Kidney (tissue), 13 donors: ENCODE measurements at regions not wholly inside any gene's neighbourhood (a gene's known extent, or its start where the extent isn't known, plus 50 kb on each side); places are given as distances from the start of the nearest gene placed in this dataset.

Source experiments
- DNase-seq, 5 donors: peaks; one replicate each; pipeline ENCODE4 v3.0.0-alpha.2; 2013 to 2020
- FAIRE-seq: peaks from 2 replicates; lab custom pipeline; 2012; peaks lifted over from hg19 to GRCh38; lab: Jason Lieb, UNC
- H3K27ac ChIP-seq, 2 donors: one replicate each; pipeline ENCODE4 v1.7.0; 2013; ENCODE audit warnings: low read depth in 2 of 2, low read length in 2 of 2, inconsistent platforms in 1 of 2
- H3K27me3 ChIP-seq: one replicate; pipeline ENCODE4 v1.7.1; 2013; ENCODE audit warnings: low read length, inconsistent platforms; ENCODE audit not compliant: control insufficient read depth, insufficient read depth
- H3K36me3 ChIP-seq, 3 donors: one replicate each; pipeline versions ENCODE4 v1.7.0 to v1.7.1; 2013; ENCODE audit warnings: low read length in 3 of 3, control low read depth in 1 of 3, inconsistent platforms in 1 of 3; ENCODE audit not compliant: insufficient read depth in 3 of 3, control insufficient read depth in 2 of 3
- H3K4me1 ChIP-seq, 3 donors: one replicate each; pipeline versions ENCODE4 v1.7.0 to v1.7.1; 2013; ENCODE audit warnings: low read length in 3 of 3, inconsistent platforms in 1 of 3, low read depth in 1 of 3; ENCODE audit not compliant: control insufficient read depth in 2 of 3, insufficient read depth in 2 of 3
- H3K4me3 ChIP-seq, 3 donors: one replicate each; pipeline versions ENCODE4 v1.7.0 to v1.8.1; 2013; ENCODE audit warnings: low read length in 3 of 3, control low read depth in 1 of 3, inconsistent platforms in 1 of 3
- H3K9ac ChIP-seq, 3 donors: one replicate each; pipeline versions ENCODE4 v1.7.0 to v1.7.1; 2013; ENCODE audit warnings: low read length in 3 of 3, control low read depth in 1 of 3, inconsistent platforms in 1 of 3
- H3K9me3 ChIP-seq, 3 donors: one replicate each; pipeline versions ENCODE4 v1.7.0 to v1.7.1; 2013; ENCODE audit warnings: low read length in 3 of 3, control low read depth in 1 of 3, inconsistent platforms in 1 of 3; ENCODE audit not compliant: control insufficient read depth in 2 of 3, insufficient read depth in 1 of 3
- CTCF ChIP-seq: IDR thresholded peaks from 3 replicates; pipeline ENCODE4 v1.5.1; 2012; ENCODE audit warnings: mild to moderate bottlenecking, moderate library complexity, borderline replicate concordance; ENCODE audit not compliant: insufficient read depth; ENCODE audit errors: extremely low read depth
- intact Hi-C: fragments of 100-400 bp; cut with DNase I; formaldehyde crosslinking; loops from one replicate; pipeline ENCODE4 v1.11.1; 2022
- donor health status: control.
- donor health status: control.
- donor health status: control.
- donor health status: control.
- donor health status: control.
- donor health status: DM: yes; HTN: yes; CAD: no.
- donor health status: Normal renal cell carcinoma (clear cell type).

GRCh38 chr12:85609778-85610177 is 226.4 kb downstream of the RASSF9 start:
- no peak overlapping the region for H3K4me3 ChIP-seq
- no peaks in the 10 kb centered on the region for H3K4me1 ChIP-seq
- DNase-seq = no peak
- no peak for TF ChIP-seq CTCF
- intact Hi-C loops = no loop called here
- no peak for FAIRE-seq
- no peaks in the 10 kb centered on the region for H3K9me3 ChIP-seq
- H3K27me3 ChIP-seq = no peaks in the 10 kb centered on the region
- H3K9ac ChIP-seq = no peak overlapping the region
- H3K36me3 ChIP-seq = no peaks in the 10 kb centered on the region
- no peak overlapping the region for H3K27ac ChIP-seq

GRCh38 chr12:85610194-85610593 is 226.0 kb downstream of the RASSF9 start:
- Histone ChIP-seq H3K4me1 (no peaks in the 10 kb centered on the region), H3K9ac (no peak overlapping the region), H3K9me3 (no peaks in the 10 kb centered on the region), H3K27ac (no peak overlapping the region), H3K27me3 (no peaks in the 10 kb centered on the region), H3K36me3 (no peaks in the 10 kb centered on the region), H3K4me3 (no peak overlapping the region)
- DNase-seq (no peak), FAIRE-seq (no peak)
- intact Hi-C loops = no loop called here
- no peak for TF ChIP-seq CTCF

GRCh38 chr12:85616201-85616600 is 220.0 kb downstream of the RASSF9 start:
- no peak for TF ChIP-seq CTCF
- intact Hi-C loops = no loop called here
- Histone ChIP-seq H3K9ac (no peak overlapping the region), H3K4me3 (no peak overlapping the region), H3K36me3 (no peaks in the 10 kb centered on the region), H3K27ac (no peak overlapping the region), H3K9me3 (no peaks in the 10 kb centered on the region), H3K4me1 (no peaks in the 10 kb centered on the region), H3K27me3 (no peaks in the 10 kb centered on the region)
- FAIRE-seq (no peak), DNase-seq (no peak)
